ENCODE measurements at regions not wholly inside any gene's neighbourhood (a gene's known extent, or its start where the extent isn't known, plus 50 kb on each side); places are given as distances from the start of the nearest gene placed in this dataset.

DNA sequence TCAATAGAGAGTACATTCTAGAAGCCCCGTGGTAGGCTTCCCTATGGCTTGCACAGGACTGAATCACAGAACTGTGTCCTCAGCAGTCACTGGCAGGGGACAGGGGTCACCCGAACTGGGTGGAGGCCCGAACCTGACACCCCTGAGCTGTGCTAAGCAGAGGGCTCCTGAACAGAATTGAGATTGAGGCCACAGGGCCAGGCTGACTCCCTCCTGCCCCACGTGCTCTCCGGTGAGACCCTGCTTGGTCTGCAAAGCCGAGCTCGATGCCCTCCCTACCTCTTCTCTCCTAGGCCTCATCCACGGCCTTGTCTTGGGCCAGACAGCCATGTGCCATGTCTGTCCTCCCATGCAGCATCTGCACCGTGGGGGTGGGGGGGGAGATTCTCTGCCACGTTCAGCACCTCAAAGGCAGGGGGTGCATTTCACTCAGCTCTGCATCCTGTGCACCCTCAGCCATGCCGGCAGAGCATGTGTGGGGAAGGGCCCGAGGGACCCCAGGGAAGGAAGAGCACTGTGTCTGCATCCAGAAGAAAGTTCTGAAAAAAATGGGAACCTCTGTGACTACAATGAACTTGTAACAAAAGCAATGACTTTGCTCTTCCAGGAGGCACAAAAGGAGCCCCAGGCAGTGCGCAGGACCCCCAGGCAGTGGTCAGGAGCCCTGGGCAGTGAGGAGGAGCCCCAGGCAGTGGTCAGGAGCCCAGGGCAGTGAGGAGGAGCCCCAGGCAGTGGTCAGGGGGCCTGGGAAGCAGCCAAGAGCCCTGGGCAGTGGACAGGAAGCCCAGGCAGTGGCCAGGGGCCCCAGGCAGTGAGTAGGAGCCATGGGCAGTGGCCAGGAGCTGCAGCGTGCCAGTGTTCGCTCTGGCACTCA, 76.7 kb upstream of the SEPTIN5 start:
- H3K27me3 ChIP-seq, result no peaks in the 10 kb centered on the region
- no peaks in the 10 kb centered on the region for H3K9me3 ChIP-seq
- H3K36me3 ChIP-seq, result no peaks in the 10 kb centered on the region
- no peak for FAIRE-seq
- H3K4me1 ChIP-seq, result no peaks in the 10 kb centered on the region
- WGBS, 2 donors, result 69 to 76% methylated on average over 15 of the region's 15 CpGs
- H3K27ac ChIP-seq, result no peak overlapping the region
- no peak overlapping the region for H3K4me3 ChIP-seq
- ATAC-seq, result no peak
- TF ChIP-seq, protein P1, sequence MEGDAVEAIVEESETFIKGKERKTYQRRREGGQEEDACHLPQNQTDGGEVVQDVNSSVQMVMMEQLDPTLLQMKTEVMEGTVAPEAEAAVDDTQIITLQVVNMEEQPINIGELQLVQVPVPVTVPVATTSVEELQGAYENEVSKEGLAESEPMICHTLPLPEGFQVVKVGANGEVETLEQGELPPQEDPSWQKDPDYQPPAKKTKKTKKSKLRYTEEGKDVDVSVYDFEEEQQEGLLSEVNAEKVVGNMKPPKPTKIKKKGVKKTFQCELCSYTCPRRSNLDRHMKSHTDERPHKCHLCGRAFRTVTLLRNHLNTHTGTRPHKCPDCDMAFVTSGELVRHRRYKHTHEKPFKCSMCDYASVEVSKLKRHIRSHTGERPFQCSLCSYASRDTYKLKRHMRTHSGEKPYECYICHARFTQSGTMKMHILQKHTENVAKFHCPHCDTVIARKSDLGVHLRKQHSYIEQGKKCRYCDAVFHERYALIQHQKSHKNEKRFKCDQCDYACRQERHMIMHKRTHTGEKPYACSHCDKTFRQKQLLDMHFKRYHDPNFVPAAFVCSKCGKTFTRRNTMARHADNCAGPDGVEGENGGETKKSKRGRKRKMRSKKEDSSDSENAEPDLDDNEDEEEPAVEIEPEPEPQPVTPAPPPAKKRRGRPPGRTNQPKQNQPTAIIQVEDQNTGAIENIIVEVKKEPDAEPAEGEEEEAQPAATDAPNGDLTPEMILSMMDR (IDR thresholded peaks at IDR 0.05), result no peak
- intact Hi-C loops (cut with DNase I), result loop anchor here in 2 of 3 donors (10.0 kb wide), 2 partner anchors 333 to 493 kb away; partner anchors contain the start of gene ESS2 (in 1 of the 2)
- DNase-seq, result no peak

DNA sequence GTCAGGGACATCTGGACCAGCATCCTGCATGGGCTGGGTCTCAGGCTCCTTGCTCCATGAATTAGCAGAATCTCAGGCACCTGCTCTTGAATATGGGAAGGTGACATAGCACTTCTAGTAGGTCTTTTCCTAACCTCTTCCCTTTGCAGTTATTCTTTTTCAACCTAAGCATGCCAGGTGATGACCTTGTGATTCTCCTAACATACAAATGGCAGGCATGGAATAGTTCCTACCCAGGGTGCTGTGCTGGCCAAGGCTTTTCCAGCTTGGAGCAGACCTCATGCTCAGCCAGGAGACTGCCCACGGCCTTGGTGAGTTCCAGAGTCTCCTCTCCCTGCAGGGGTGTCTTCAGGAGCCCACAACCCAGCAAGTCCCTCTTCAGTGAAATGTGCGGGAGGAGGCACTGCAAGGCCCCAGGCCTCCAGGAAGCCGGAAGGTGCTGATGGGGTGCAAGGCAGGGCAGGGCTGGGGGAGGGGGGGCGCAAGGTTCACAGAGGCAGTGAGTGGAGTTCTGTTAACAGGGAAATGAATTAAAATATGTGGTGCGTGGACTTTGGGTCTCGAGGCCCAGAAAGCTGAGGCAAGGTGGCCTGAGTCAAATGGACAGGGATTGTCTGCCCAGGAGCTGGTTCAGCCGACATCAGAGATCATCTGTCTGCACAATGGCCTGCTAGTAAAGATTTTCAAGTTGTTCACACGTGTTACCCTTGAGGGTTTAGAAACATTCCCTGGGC, 75.9 kb upstream of the SEPTIN5 start:
- Histone ChIP-seq H3K27me3 (no peaks in the 10 kb centered on the region), H3K4me1 (no peaks in the 10 kb centered on the region), H3K9me3 (no peaks in the 10 kb centered on the region), H3K27ac (no peak overlapping the region), H3K36me3 (no peaks in the 10 kb centered on the region), H3K4me3 (no peak overlapping the region)
- TF ChIP-seq, protein P1 (IDR thresholded peaks at IDR 0.05), result no peak
- WGBS, 2 donors, result 75 to 77% methylated on average over 8 of the region's 8 CpGs
- no peak for ATAC-seq
- intact Hi-C loops (cut with DNase I), result loop anchor here in 2 of 3 donors (10.0 kb wide), 2 partner anchors 334 to 494 kb away; partner anchors contain the start of gene ESS2 (in 1 of the 2)
- no peak for DNase-seq
- no peak for FAIRE-seq

DNA sequence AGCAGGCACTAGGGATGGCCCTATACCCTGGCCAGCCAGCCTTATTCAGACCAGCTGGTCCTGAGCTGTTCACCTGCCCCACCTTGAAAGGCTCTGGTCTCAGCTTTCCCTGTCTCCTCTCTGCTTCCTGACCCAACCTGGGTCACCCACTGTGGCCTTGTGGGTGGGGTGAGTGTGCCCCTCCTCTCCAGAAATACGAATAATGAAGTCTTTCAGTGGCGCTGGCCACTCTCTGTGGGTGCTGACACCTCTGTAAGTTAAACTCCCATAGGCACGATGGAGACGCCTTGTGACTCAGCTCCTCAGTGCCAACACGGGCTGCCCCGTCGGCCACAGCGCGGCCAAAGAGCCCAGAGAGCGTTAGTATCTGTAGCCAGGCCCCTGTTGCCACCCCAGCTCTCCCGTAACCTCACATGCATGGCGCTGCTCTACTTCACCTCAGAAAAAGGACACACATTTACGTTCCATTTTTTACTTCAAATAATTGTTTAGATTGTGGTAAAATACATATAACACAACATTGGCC, 74.6 kb upstream of the SEPTIN5 start:
- Histone ChIP-seq H3K4me1 (no peaks in the 10 kb centered on the region), H3K4me3 (no peak overlapping the region), H3K27ac (no peak overlapping the region), H3K27me3 (no peaks in the 10 kb centered on the region), H3K9me3 (no peaks in the 10 kb centered on the region), H3K36me3 (no peaks in the 10 kb centered on the region)
- 75 to 81% methylated on average over 13 of the region's 13 CpGs for WGBS, 2 donors
- no peak for DNase-seq
- ATAC-seq, result no peak
- intact Hi-C loops (cut with DNase I), result loop anchor here in 2 of 3 donors (10.0 kb wide), 2 partner anchors 335 to 495 kb away; partner anchors contain the start of gene ESS2 (in 1 of the 2)
- TF ChIP-seq, protein P1 (IDR thresholded peaks at IDR 0.05), result no peak
- FAIRE-seq, result no peak

DNA sequence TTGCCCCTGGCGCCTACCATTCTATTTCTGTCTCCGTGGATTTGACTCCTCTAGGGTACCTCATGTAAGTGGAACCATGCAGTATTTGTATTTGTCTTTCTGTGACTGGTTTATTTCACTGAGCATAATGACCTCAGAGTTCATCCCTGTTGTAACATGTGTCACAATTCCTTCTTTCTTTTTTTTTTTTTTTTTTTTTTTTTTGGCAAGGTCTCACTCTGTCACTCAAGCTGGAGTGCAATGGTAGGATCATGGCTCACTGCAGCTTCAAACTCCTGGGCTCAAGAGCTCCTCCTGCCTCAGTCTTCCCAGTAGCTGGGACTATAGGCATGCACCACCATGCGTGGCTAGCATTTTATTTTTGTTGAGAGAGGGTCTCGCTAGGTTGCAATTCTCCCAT, 74.0 kb upstream of the SEPTIN5 start:
- H3K27ac ChIP-seq, result no peak overlapping the region

More for the DNA sequence above, 74.0 kb upstream of the SEPTIN5 start:
- WGBS, 2 donors, result 79 to 83% methylated on average over 4 of the region's 4 CpGs
- no peak overlapping the region for H3K4me3 ChIP-seq
- no peaks in the 10 kb centered on the region for H3K9me3 ChIP-seq
- no peaks in the 10 kb centered on the region for H3K36me3 ChIP-seq
- ATAC-seq (no peak), FAIRE-seq (no peak), DNase-seq (no peak)
- H3K27me3 ChIP-seq, result no peaks in the 10 kb centered on the region
- TF ChIP-seq, protein P1 (IDR thresholded peaks at IDR 0.05), result no peak
- intact Hi-C loops (cut with DNase I), result no loop called here
- H3K4me1 ChIP-seq, result no peaks in the 10 kb centered on the region

Measured in pancreas (tissue), 10 donors.